CD14-positive monocyte (primary cell): ENCODE measurements at regions not wholly inside any gene's neighbourhood (a gene's known extent, or its start where the extent isn't known, plus 50 kb on each side); places are given as distances from the start of the nearest gene placed in this dataset.

Experiments
- DNase-seq, 3 donors: peaks; one replicate each; pipeline ENCODE4 v3.0.0-alpha.2; 2011 to 2022
- H2AFZ ChIP-seq: 2 replicates; pipeline ENCODE4 v1.6.0; 2012; ENCODE audit warnings: mild to moderate bottlenecking, low read depth, low read length, inconsistent platforms; ENCODE audit not compliant: insufficient read depth, poor library complexity, severe bottlenecking
- H3K27ac ChIP-seq, 2 donors: 1 replicate in 1 of 2; 2 replicates in 1 of 2; pipeline ENCODE4 v1.5.1; 2012 to 2013; ENCODE audit warnings: low read length in 2 of 2, control low read depth in 1 of 2, inconsistent platforms in 1 of 2, low read depth in 1 of 2, mild to moderate bottlenecking in 1 of 2
- H3K27me3 ChIP-seq, 2 donors: one replicate each; pipeline versions ENCODE4 v1.6.0 to v1.6.1; 2011 to 2013; ENCODE audit warnings: low read length in 2 of 2; ENCODE audit not compliant: control insufficient read depth in 2 of 2, insufficient read depth in 2 of 2
- H3K36me3 ChIP-seq, 2 donors: replicated peaks in 1 of 2; 1 replicate in 1 of 2; 2 replicates in 1 of 2; pipeline versions ENCODE4 v1.5.1 to v1.6.1; 2012 to 2013; ENCODE audit warnings: low read length in 2 of 2, control low read depth in 1 of 2, inconsistent platforms in 1 of 2, mild to moderate bottlenecking in 1 of 2; ENCODE audit not compliant: insufficient read depth in 2 of 2, control insufficient read depth in 1 of 2
- H3K4me1 ChIP-seq, 2 donors: 1 replicate in 1 of 2; 2 replicates in 1 of 2; pipeline versions ENCODE4 v1.5.1 to v1.6.1; 2012 to 2013; ENCODE audit warnings: low read length in 2 of 2, control low read depth in 1 of 2, inconsistent platforms in 1 of 2, mild to moderate bottlenecking in 1 of 2, moderate library complexity in 1 of 2; ENCODE audit not compliant: insufficient read depth in 2 of 2, control insufficient read depth in 1 of 2
- H3K4me2 ChIP-seq: replicated peaks from 2 replicates; pipeline ENCODE3; 2012; ENCODE audit warnings: low read length, moderate library complexity, mild to moderate bottlenecking; ENCODE audit not compliant: poor library complexity, severe bottlenecking; ENCODE audit errors: extremely low read depth
- H3K4me3 ChIP-seq, 3 experiments: fragments of 200-600 bp in 1 of 3; sonication (generic) in 1 of 3; replicated peaks in 1 of 3; 1 replicate in 2 of 3; 2 replicates in 1 of 3; pipeline ENCODE4 v1.5.1; 2011 to 2013; ENCODE audit warnings: low read length in 3 of 3, mild to moderate bottlenecking in 3 of 3, control low read depth in 2 of 3, low read depth in 2 of 3, inconsistent platforms in 1 of 3, moderate library complexity in 1 of 3
- H3K79me2 ChIP-seq: 2 replicates; pipeline ENCODE4 v1.6.0; 2012; ENCODE audit warnings: mild to moderate bottlenecking, control low read depth, inconsistent platforms, low read length, moderate library complexity; ENCODE audit not compliant: insufficient read depth
- H3K9ac ChIP-seq: 2 replicates; pipeline ENCODE4 v1.6.0; 2017; ENCODE audit warnings: low read length, mild to moderate bottlenecking; ENCODE audit not compliant: insufficient read depth, poor library complexity, severe bottlenecking
- H3K9me3 ChIP-seq, 2 donors: replicated peaks in 1 of 2; 1 replicate in 1 of 2; 2 replicates in 1 of 2; pipeline versions ENCODE4 v1.5.1 to v1.6.1; 2012 to 2013; ENCODE audit warnings: low read length in 2 of 2, control low read depth in 1 of 2; ENCODE audit not compliant: control insufficient read depth in 1 of 2, insufficient read depth in 1 of 2
- H4K20me1 ChIP-seq: 2 replicates; pipeline ENCODE4 v1.6.0; 2012; ENCODE audit warnings: mild to moderate bottlenecking, low read length, control low read depth, moderate library complexity; ENCODE audit not compliant: insufficient read depth
- H3K27ac Mint-ChIP-seq, 7 donors: one replicate each; pipeline ENCODE4 v1.8.0; 2020; ENCODE audit warnings: mild to moderate bottlenecking in 7 of 7, mixed read lengths in 7 of 7, moderate library complexity in 6 of 7, inconsistent platforms in 2 of 7
- H3K27me3 Mint-ChIP-seq, 3 donors: one replicate each; pipeline ENCODE4 v1.8.0; 2021 to 2022; ENCODE audit warnings: low read depth in 3 of 3, mild to moderate bottlenecking in 3 of 3, mixed read lengths in 3 of 3, moderate library complexity in 3 of 3, inconsistent platforms in 1 of 3
- H3K36me3 Mint-ChIP-seq, 2 donors: one replicate each; pipeline ENCODE4 v1.8.0; 2020; ENCODE audit warnings: mixed read lengths in 2 of 2, inconsistent platforms in 1 of 2, mild to moderate bottlenecking in 1 of 2
- H3K4me1 Mint-ChIP-seq: one replicate; pipeline ENCODE4 v1.8.0; 2020; ENCODE audit warnings: mild to moderate bottlenecking, mixed read lengths
- H3K4me3 Mint-ChIP-seq, 2 donors: one replicate each; pipeline ENCODE4 v1.8.0; 2020; ENCODE audit warnings: mild to moderate bottlenecking in 2 of 2, mixed read lengths in 2 of 2, moderate library complexity in 1 of 2
- H3K9me3 Mint-ChIP-seq, 7 donors: one replicate each; pipeline ENCODE4 v1.8.0; 2020 to 2022; ENCODE audit warnings: mixed read lengths in 7 of 7, mild to moderate bottlenecking in 6 of 7, moderate library complexity in 6 of 7, inconsistent platforms in 2 of 7
- WGBS: methylation state at CpG from one replicate; pipeline ENCODE4 v1.1.5; 2013; ENCODE audit warnings: missing lambda C conversion rate; ENCODE audit not compliant: insufficient coverage; 5-methylcytosine and 5-hydroxymethylcytosine counted together
- intact Hi-C, 2 donors: fragments of 100-400 bp; cut with micrococcal nuclease; formaldehyde crosslinking; loops; one replicate each; pipeline versions ENCODE4 v1.15.0 to v1.15.1; 2023
- TF ChIP-seq, protein P1 (sequence below): fragments of 200-600 bp; IDR thresholded peaks from one replicate; pipeline ENCODE4 v1.8.0; 2022; ENCODE audit warnings: antibody characterized with exemption, mild to moderate bottlenecking

- no peak overlapping the region for H3K27ac ChIP-seq
- H3K27me3 ChIP-seq: no peaks in the 10 kb centered on the region
- no peak overlapping the region for H2AFZ ChIP-seq
- H3K27ac Mint-ChIP-seq: no peak overlapping the region
- H3K4me3 Mint-ChIP-seq: no peak overlapping the region
- WGBS: no CpG with 5 or more reads among the region's 2 CpGs
- H3K4me2 ChIP-seq: no peak overlapping the region
- H3K4me1 ChIP-seq: no peaks in the 10 kb centered on the region
- TF ChIP-seq, protein P1, sequence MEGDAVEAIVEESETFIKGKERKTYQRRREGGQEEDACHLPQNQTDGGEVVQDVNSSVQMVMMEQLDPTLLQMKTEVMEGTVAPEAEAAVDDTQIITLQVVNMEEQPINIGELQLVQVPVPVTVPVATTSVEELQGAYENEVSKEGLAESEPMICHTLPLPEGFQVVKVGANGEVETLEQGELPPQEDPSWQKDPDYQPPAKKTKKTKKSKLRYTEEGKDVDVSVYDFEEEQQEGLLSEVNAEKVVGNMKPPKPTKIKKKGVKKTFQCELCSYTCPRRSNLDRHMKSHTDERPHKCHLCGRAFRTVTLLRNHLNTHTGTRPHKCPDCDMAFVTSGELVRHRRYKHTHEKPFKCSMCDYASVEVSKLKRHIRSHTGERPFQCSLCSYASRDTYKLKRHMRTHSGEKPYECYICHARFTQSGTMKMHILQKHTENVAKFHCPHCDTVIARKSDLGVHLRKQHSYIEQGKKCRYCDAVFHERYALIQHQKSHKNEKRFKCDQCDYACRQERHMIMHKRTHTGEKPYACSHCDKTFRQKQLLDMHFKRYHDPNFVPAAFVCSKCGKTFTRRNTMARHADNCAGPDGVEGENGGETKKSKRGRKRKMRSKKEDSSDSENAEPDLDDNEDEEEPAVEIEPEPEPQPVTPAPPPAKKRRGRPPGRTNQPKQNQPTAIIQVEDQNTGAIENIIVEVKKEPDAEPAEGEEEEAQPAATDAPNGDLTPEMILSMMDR: no peak
- H3K36me3 Mint-ChIP-seq: no peaks in the 10 kb centered on the region
- H3K27me3 Mint-ChIP-seq: peaks cover 0 to 2% (median 2%) of the 10 kb centered on the region in 3 donors
- H3K4me3 ChIP-seq: no peak overlapping the region
- intact Hi-C loops: no loop called here
- no peaks in the 10 kb centered on the region for H3K9me3 ChIP-seq
- no peak overlapping the region for H3K9ac ChIP-seq
- H3K9me3 Mint-ChIP-seq: no peaks in the 10 kb centered on the region
- no peaks in the 10 kb centered on the region for H4K20me1 ChIP-seq
- no peaks in the 10 kb centered on the region for H3K79me2 ChIP-seq
- no peaks in the 10 kb centered on the region for H3K36me3 ChIP-seq
- no peak for DNase-seq
- no peaks in the 10 kb centered on the region for H3K4me1 Mint-ChIP-seq
These were observed 334.5 kb downstream of the TLR4 start for GRCh38 chr9:118038713-118039112.

GRCh38 chr9:118058227-118058626 is 354.0 kb downstream of the TLR4 start:
- Histone ChIP-seq H3K9me3 (no peaks in the 10 kb centered on the region), H3K9ac (no peak overlapping the region), H3K4me3 (no peak overlapping the region), H3K27me3 (no peaks in the 10 kb centered on the region), H3K4me2 (no peak overlapping the region), H3K36me3 (no peaks in the 10 kb centered on the region), H3K27ac (no peak overlapping the region), H3K79me2 (no peaks in the 10 kb centered on the region), H3K4me1 (no peaks in the 10 kb centered on the region), H2AFZ (no peak overlapping the region), H4K20me1 (no peaks in the 10 kb centered on the region)
- Mint-ChIP-seq H3K27me3 (no peaks in the 10 kb centered on the region), H3K4me3 (no peak overlapping the region), H3K9me3 (peaks cover 0 to 2% (median 0%) of the 10 kb centered on the region in 7 donors), H3K27ac (no peak overlapping the region), H3K36me3 (no peaks in the 10 kb centered on the region), H3K4me1 (no peaks in the 10 kb centered on the region)
- TF ChIP-seq, protein P1: no peak
- intact Hi-C loops: no loop called here
- no peak for DNase-seq
- WGBS: no CpG with 5 or more reads among the region's 2 CpGs
